ENCODE measurements at regions not wholly inside any gene's neighbourhood (a gene's known extent, or its start where the extent isn't known, plus 50 kb on each side); places are given as distances from the start of the nearest gene placed in this dataset.
A peak's percentile ranks its signal among the peaks of the same experiment; 100 is the strongest.

DNA sequence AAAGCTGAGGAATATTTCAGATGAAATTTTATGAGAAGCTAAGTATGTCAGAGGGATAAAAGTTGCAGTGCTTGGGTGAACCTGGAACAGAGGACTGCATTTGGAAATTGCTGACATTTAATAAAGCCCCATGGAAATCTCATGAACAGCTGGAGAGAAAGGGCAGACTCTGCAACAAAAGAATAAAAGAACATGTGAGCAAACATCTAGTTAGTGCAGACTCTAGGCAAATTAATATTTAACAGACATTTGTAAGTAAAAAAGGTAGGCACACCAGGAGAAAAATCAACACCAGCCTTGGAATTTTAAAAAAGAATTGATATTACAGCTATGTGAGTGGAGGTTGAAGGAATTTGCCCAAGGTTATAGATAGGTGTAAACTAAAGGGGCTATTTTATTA is 114.6 kb upstream of the PUDP start:
- TF ChIP-seq POLR2A (IDR thresholded peaks at IDR 0.05), result no peak
- TF ChIP-seq, protein P1, sequence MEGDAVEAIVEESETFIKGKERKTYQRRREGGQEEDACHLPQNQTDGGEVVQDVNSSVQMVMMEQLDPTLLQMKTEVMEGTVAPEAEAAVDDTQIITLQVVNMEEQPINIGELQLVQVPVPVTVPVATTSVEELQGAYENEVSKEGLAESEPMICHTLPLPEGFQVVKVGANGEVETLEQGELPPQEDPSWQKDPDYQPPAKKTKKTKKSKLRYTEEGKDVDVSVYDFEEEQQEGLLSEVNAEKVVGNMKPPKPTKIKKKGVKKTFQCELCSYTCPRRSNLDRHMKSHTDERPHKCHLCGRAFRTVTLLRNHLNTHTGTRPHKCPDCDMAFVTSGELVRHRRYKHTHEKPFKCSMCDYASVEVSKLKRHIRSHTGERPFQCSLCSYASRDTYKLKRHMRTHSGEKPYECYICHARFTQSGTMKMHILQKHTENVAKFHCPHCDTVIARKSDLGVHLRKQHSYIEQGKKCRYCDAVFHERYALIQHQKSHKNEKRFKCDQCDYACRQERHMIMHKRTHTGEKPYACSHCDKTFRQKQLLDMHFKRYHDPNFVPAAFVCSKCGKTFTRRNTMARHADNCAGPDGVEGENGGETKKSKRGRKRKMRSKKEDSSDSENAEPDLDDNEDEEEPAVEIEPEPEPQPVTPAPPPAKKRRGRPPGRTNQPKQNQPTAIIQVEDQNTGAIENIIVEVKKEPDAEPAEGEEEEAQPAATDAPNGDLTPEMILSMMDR (IDR thresholded peaks at IDR 0.05), result no peak
- H3K27ac ChIP-seq, result no peak overlapping the region
- no peak for DNase-seq
- H3K9me3 ChIP-seq, result no peaks in the 10 kb centered on the region
- no peaks in the 10 kb centered on the region for H3K27me3 ChIP-seq
- no peak overlapping the region for H3K4me3 ChIP-seq
- no peaks in the 10 kb centered on the region for H3K4me1 ChIP-seq
- no peaks in the 10 kb centered on the region for H3K36me3 ChIP-seq

DNA sequence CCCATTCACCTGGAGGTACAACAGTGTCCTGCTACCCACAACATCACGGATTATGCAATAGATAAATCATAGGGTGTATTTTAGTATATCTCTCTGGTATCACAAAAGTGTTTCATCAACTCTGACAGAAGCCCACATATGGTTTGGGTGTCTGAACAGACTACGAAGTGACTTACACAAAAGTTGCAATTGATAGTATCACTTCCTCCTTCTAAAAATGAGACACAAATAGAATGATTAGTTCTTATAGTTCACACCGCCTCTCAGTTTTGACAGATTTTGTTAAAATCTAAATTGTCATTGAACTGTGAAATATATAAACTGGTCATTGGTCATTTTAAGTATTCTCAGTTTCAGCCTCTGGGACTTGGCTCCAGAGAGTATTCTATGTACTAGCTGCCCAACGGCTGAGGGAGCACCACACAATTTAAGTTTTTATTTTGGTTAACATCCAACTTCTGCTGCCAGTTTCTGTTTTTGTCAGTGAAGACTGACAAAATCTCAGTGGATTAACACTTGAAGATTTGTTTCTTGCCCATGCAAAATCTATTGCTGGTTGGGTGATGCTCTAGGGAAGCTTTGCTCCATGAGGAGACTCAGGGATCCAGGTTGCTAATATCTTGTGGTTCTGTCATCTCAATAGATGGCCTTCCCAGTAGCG is 113.8 kb upstream of the PUDP start:
- no peak for DNase-seq
- Histone ChIP-seq H3K9me3 (no peaks in the 10 kb centered on the region), H3K27ac (no peak overlapping the region), H3K4me1 (no peaks in the 10 kb centered on the region), H3K4me3 (no peak overlapping the region), H3K36me3 (no peaks in the 10 kb centered on the region), H3K27me3 (no peaks in the 10 kb centered on the region)
- TF ChIP-seq, protein P1 (IDR thresholded peaks at IDR 0.05), result no peak
- TF ChIP-seq POLR2A (IDR thresholded peaks at IDR 0.05), result no peak

DNA sequence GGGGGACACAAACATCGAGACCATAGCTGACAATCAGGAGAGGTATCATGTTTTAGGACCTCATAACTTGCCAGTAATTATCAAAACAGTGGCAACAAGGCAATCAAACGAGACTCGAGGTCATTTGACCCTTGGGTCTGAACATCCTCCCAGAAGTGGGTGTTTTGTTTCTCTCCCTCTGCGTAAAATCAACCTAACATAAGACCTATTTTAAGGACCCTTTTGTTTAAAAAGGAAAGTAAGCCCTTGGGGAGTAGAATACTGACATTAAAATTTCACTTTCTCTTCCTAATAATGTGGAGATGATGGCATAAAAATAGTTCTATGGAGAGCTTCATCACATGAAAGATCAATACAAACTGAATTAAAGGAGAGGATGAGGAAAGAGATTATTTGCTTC is 106.2 kb upstream of the PUDP start:
- H3K4me1 ChIP-seq, result no peaks in the 10 kb centered on the region
- no peaks in the 10 kb centered on the region for H3K27me3 ChIP-seq
- H3K4me3 ChIP-seq, result no peak overlapping the region
- no peaks in the 10 kb centered on the region for H3K9me3 ChIP-seq
- no peak for DNase-seq
- TF ChIP-seq, protein P1 (IDR thresholded peaks at IDR 0.05), result no peak
- TF ChIP-seq POLR2A (IDR thresholded peaks at IDR 0.05), result no peak
- H3K36me3 ChIP-seq, result no peaks in the 10 kb centered on the region
- no peak overlapping the region for H3K27ac ChIP-seq

DNA sequence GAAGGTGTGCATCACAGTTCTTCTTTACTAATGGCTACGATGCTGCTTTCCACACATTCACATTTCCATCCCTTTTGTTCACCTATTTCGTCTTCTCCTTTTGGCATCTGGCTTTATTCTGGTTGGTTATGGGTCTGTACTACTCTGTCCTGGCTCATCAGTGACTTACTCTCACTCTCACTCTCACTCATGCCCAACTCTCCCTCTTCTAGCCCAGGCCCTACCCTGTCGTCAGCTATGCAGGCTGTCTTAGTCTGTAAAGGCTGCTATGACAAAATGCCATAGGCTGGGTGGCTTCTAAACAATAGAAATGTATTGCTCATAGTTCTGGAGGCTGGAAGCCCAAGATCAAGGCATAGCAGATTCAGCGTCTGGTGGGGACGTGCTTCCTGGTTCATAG is 105.6 kb upstream of the PUDP start:
- no peaks in the 10 kb centered on the region for H3K4me1 ChIP-seq
- H3K36me3 ChIP-seq, result no peaks in the 10 kb centered on the region
- no peak overlapping the region for H3K4me3 ChIP-seq
- DNase-seq, result no peak
- H3K27ac ChIP-seq, result no peak overlapping the region
- no peaks in the 10 kb centered on the region for H3K9me3 ChIP-seq
- H3K27me3 ChIP-seq, result no peaks in the 10 kb centered on the region
- TF ChIP-seq, protein P1 (IDR thresholded peaks at IDR 0.05), result no peak
- no peak for TF ChIP-seq POLR2A (IDR thresholded peaks at IDR 0.05)

DNA sequence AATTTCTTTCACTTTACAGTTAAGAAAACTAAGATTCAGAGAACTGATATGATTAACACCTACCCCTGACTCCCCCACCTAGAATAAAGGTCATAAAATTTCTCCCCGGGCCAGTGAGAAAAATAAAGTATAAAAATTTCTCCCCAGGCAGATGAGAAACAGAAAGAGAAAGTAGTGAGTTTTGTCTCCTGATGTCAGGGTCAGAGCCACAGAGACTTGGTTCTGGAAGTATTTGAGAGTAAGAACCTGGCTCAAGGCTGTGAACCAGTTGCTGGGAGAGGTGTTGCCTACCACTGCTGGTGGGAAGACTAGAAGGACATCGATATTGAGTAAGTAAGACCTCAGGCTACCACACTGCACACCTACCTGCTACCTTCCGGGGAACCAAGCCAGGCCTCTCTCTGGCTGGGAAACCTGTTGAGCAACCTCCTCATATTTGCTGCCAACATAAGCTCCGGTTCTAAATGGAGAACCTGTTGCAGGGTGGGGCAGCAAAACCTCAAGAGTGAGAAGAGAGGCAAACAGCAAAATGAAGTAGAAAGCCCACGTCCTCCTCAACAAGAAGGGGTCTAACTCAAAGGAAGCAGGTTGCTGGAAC is 104.2 kb upstream of the PUDP start:
- no peak overlapping the region for H3K4me3 ChIP-seq
- H3K27me3 ChIP-seq, result no peaks in the 10 kb centered on the region
- TF ChIP-seq, protein P1 (IDR thresholded peaks at IDR 0.05), result no peak
- no peak for TF ChIP-seq POLR2A (IDR thresholded peaks at IDR 0.05)
- H3K4me1 ChIP-seq, result no peaks in the 10 kb centered on the region
- H3K27ac ChIP-seq, result no peak overlapping the region
- DNase-seq, result peak in 1 of 3 donors; percentile 44
- no peaks in the 10 kb centered on the region for H3K9me3 ChIP-seq
- H3K36me3 ChIP-seq, result no peaks in the 10 kb centered on the region
